RPMI8226 (cell line): ENCODE measurements at regions not wholly inside any gene's neighbourhood (a gene's known extent, or its start where the extent isn't known, plus 50 kb on each side); places are given as distances from the start of the nearest gene placed in this dataset.

Experiments
- DNase-seq: peaks from one replicate; pipeline ENCODE4 v3.0.0-alpha.2; 2015

DNA sequence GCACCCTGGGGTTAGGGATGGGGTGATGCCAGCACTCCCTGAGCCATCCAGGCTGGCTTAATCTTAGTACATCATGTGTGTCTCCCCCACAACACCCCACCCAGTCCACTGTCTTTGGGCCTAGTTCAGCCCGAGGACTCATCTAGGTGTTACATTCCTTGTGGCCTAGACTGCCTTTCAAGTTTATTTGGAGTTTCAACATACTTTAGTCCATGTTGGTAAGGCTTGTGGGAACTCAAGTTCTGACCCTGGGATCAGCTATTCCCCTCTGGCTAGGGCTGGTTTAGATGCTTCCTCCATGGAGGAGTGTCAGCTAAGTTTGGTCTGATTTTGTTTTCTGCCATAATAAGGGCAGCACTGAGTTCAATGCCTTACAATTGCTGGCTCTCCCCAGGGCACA lies 302.4 kb downstream of the SMARCA2 start:
- no peak for DNase-seq

DNA sequence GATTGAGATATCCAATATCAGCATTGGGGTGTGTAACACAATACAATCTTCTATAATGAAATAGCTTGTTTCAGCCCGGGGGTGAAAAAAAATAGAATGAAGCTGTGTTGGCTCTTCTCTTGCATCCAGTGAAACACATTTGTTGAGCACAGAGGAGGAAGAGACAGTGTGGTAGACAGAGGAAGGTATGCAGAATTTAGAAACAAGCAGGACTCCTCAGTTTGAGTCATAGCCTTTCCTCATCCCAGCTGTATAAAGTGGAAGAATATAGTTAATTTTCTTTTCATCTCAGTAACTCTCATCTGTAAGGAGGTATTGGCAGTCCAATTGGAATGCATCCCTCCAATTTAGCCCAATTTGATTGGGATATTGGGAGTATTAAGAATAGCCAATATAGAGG lies 302.2 kb upstream of the VLDLR start:
- DNase-seq: no peak

DNA sequence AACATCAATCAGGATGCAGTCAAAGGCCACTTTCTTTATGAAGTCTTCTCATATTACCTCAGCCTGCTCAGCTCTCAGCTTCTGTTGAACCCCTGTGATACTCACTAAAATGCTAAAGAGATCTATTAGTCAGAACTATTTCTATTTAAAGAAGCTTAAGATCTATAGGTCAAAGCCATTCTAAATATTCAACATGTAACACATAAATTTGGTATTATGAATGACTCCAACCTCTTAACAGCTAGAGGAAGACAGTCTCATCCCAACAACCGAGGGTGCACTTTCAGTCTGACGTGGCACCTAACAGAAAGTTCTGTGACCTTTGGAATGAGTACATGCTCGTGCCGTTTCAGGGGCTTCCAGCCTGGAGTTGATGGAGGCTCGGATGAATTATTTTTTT lies 301.5 kb upstream of the VLDLR start:
- no peak for DNase-seq

DNA sequence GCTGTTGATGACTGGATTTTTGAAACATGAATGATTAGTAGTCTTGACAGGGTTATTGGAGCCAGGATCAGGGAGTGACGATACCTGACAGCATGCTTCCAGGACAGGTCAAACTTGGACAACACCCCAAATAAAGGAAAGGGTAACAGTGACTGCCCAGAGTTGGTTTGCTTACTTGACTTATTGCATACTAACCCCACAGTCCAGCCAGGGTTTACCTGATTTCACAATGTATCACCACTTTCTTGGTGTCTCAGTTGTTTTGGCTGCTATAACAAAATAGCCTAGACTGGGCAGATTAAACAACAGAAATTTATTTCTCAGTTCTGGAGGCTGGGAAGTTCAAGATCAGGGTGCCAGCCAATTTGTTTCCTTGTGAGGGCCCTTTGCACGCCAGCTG lies 301.0 kb upstream of the VLDLR start:
- no peak for DNase-seq

DNA sequence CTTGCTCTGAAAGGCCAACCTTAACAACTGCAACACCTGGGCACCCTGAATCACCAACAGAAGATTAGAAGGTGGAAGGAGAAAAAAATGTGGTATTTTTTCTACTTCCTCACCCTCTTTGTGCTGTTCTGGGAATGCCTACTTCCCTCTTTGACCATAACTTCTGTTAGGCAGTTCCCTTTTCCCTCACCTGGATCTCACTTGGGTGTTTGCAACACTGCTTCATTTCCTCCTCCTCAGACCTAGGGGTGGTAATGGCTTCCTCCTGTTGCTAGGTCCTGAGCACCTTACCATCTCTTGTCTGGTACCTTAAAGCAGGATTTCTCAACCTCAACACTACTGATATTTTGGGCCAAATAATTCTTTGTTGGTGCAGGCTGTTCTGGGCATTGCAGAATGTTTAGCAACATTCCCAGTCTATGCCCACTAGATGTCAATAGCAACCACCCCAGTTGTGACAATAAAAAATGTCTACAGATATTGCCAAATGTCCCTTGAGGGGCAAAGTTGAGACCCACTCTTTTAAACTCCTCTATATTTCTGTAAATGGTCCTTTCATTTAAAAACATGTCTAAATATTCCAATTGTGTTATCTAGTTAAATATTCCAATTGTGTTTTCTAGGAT lies 300.0 kb upstream of the VLDLR start:
- no peak for DNase-seq

DNA sequence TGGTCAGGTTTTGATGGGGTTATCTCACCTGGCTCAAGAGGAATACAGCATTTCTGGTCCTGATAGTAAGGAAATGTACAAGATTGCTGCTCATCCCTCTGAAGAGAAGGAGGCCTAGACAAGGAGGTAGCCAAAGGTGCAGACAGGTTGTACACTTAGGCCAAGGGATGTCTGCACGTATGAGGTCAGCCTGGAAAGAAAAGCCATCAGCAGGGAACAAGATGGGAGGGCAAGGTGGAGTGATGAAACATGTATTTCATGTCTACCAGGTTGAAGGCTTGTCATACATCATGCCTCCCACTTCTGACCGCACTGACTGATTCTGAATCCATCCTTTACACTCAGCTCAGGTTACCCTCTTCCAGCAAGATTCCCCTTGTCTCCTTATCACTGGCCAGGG lies 296.8 kb upstream of the VLDLR start:
- no peak for DNase-seq

DNA sequence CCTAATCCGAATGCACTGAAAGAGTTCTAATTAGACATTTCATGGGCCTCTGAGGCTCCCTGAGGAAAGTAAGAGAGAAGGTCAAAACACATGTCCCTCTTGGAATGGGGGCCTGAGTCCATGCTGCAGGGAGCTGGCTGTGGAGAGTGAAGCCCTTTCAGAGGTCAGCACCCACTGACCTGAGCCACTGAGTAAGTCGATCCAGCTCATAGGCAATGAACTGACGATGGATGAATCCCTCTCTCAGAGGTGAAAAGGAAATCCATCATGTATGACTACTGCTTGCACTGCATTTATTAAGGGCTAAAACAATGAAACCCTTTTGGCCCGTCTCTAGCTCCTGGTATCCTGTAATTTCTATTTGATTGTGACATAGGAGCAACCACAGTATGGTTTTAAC lies 288.9 kb upstream of the VLDLR start:
- no peak for DNase-seq

DNA sequence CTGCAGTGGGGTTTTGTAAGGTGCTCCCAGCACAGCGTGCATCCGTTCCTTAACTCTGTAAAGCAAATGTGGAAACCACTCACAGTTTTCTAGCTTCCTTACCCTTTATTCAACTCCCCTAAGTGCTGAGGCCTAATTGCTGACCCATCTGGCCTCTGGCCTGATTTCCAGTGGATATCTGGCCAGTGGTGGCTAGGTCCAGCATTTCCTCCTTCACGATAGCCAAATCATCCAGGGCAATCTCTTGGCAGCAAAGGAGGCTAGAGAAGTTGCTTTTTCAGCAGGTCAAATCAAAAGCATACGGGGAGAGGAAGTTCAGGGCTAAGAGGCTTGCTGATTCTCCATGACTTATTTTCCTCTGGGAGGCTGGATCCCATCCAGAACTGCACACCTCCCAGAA lies 286.3 kb upstream of the VLDLR start:
- no peak for DNase-seq

DNA sequence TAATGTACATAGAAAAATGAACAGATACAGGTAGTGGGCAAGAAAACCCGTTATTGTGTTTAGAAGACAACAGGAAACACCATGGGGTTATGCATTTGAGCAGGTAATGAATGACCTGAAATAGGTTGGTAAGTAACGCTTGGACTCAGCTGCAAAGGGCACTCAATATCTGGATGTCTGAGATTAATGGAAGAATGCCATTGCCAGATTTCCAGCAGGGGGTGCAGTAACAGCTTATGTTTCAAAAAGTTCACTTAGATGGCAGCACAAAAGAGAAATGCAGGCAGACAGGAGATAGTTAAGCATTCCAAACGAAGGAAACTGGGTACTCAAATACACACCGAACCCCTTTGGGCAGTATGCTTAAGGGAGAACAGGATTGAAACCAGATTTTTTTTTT lies 285.5 kb upstream of the VLDLR start:
- DNase-seq: no peak

DNA sequence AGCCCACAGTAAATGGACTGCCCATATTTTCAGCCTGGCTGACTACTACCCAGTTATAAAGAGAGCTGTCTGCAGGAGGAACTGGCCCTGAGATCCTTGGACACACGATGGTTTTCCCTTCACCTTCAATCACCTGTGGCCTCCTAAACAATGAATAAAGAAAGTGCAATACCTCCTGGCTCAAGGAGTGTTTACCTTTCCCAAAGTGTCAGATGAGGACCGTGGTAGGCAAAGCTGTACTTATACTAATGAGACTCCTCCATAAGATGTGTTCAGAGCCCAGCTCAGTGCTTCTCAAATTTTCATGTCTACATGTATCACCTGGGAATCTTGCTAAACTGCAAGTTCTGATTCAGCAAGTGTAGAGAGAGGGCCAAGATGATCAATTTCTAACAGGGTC lies 284.5 kb upstream of the VLDLR start:
- DNase-seq: no peak

DNA sequence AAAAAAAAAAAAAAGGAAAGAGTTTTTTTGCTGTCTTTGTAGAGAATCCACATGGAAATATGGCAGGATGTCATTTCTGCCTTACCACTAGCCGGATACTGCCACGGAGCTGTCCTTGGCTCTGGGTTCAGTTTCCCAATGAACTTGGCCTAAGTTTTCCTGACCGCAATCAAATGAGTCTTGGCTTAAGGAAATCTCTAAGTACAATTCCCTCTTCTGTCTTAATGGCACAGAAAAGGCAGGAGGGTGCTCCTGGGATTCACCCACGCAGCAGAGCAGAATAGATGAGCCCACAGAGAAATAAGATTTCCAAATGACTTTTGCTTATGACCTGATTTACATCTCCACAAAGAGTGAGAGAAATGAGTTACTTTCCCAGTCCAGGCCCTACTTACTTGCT lies 284.0 kb upstream of the VLDLR start:
- no peak for DNase-seq

DNA sequence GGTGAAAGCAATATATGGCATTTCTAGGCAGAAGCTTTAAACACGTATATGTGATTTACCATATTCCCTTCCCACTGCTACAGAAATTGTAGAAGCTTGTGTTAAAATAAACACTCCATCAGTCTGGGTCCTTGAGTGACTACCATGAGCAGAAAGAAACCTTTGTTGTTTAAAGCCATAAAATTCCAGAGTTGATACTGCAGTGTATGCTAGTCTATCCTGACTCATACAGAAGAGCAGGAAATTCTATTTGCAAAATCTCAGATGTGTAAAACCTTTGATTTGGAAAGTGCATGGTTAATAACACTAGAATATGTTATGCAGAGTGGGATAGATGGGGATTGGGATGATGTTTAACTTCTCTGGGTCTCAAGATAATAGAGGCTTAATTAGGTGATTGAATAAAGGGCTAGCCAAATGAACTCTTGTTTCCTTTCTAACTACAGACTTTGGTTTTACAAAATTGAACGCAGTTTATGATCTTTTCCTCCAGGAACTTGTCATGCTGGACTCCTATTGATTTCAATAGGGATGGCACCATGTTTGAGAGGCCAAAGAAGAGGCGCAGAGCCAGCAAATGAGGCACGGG lies 282.7 kb upstream of the VLDLR start:
- DNase-seq: no peak

DNA sequence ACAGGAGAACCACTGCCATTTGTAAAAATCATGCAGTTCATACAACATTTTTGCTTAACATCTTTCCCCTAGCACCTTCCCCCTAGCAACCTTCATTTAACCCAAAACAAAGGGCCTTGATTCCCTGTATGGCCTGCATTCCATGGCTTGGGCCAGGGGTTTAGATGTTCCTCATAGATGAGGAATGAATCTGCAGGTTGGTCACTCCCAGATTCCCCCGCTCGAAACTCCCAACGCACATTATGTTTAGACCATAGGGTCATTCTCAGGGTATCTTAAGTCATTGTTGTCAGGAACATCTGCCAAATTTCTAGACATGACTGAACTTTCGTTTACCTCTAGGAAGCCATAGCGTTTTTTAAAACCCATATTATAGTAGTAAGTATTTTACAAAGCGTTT lies 282.2 kb upstream of the VLDLR start:
- no peak for DNase-seq

DNA sequence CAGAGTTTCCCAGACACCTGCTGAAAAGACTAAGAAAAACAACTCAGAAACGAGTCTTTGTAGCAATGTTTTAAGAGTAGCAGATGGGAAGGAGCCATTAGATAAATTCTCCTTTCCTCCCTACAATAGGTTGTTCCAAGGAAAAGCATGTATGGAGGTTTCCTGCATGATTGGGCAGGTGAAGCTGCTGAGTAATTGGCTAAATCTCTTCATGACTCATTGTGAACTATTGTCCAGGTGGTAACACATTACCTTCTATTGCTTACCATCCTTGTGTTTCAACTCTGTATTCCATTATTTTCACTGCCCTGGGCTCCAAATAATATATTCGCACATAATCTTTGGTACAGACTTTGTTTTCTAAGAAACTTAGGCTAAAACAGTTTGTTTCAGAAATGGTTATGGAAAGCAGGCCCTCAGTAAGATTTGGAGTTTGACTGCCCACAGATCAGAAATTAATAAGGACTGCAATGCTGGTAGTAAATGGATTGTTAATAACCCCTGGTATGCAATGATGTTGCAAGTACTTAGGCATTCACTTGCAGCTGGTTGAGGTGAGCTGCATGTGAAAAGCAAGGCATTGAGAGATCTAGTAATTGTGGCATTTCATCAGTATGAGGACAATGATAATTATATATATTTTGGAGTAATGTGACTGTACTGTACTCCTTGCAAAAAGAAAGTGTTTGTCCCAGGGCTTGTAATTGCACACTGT lies 281.4 kb upstream of the VLDLR start:
- DNase-seq: no peak

DNA sequence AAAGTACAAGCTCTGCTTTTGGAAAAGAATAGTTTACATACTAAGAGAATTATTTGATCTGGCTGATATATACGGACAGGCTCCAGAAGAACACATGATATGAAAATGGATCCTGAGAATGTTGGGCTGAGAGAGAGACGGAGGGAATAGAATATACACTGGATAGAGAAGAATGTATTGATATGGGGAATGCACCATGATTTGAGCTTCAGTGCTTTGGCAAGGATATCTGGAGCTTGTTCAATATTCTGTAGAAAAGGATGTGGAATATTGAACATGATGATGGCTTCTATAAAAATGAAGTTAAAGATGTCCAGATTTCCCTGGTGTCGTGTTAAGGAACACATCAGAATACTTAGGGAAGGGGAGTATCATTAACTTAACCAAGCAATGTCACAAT lies 280.5 kb upstream of the VLDLR start:
- DNase-seq: no peak

DNA sequence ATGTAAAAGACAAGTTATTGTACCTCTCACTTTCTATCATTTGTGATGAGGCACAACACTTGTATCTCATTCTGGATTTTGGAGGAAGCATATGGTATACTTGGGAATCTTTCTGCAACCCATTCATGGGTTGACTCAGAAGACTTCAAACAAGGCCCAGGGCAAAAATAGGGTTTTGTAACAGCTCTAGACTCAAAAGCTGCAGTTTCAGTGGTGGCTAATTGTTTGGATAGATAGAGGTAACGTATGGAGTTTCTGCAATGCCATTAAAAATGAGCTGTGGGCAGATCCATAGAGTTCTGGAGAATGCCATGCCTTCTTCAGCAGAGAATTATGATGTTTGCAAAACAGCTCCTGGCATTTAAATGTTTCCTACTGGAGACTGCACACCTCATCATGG lies 279.6 kb upstream of the VLDLR start:
- no peak for DNase-seq

DNA sequence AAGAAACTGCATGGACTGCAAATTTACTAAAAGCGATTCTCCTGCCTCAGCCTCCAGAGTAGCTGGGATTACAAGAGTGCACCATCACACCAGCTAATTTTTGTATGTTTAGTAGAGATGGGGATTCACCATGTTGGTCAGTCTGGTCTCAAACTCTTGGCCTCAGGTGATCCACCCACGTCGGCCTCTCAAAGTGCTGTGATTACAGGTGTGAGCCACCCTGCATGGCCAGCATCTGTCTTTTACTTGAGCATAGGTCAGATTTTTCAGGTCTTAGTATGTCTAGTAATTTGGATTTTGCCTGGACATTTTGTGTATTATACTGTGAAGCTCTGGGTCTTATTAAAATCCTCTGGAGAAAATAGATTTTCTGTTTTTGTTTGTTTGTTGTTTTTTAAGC lies 277.8 kb upstream of the VLDLR start:
- no peak for DNase-seq

DNA sequence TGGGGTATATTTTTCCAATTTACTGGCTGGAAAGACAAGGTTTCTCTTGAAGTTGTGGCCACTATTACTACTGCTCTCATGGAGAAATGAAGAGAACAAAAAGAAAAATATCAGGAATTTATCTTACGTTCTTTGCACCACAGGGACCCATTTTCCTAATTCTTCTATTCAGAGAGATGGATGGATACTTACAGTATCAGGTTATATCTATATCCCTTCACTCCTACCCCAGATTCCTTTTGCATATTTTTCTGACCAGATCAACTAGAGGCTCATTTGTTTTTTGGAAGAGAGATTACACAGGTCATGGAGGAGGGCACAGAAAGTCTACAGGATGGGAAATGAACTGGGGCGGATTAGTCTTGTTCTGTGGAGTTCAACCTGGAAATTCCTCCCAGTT lies 277.2 kb upstream of the VLDLR start:
- no peak for DNase-seq

DNA sequence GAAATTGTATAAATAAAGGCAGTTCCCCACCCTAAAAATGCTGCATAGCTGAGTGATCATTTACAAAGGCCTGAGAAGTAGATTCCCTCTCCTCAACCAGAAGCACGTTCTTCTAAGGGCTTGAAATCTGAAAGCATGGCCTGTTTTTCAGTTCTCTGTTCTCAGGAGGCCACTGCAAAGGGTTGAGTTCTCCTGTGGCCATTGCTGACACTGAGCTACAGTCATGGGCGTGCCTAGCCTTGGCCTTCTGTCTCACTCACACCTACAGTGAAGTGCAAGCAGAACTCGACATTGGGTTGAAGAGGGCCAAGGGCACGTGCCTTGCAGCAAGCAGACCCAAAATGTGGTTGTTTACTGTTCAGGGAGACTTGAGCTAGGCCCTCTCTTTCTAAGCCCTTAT lies 276.6 kb upstream of the VLDLR start:
- no peak for DNase-seq

DNA sequence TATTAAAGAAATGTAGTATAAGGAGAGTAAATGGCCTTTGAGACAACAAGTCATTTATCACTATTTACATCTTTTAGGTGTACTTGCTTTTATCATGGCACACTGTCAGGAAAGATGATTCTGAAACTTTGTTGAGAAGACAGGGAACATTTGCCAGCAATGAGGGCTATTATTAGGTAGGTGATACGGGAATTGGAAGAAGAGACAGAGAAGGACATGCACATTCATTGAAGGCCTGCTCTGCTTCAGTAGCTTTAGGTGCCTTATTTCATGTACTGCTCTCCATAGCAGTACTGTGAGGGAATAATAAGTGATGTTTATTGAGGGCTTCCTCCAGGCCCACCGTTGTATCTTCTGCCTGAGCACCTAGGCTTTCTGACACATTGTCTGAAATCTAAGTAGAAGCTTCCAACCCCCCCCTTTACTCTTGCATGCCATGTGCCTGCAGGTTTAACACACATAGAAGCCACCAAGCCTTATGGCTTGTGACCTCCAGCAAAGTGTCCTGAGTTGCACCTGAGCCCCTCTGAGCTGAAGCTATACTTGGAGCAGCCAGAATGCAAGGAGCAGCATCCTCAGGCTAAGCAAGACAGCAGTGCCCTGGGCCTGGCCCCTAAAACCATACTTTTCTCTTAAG lies 275.2 kb upstream of the VLDLR start:
- DNase-seq: no peak

DNA sequence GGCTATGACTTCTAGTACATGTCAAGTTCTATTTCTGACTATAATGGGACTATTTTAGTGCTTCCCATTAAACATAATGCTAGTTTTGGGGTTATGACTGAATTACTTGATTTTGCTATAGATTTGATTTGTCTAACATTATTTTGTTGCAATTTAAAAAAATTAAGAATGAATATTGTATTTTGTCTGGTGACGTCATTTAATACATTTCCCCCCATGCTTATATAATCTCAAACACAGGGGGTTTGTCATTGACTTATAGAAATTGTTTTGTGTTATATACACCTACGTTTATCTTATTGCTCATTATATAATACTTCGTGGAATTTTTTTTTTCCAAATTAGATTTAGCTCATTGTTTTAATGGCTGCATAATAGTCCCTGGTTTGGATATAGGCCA lies 270.3 kb upstream of the VLDLR start:
- DNase-seq: no peak

DNA sequence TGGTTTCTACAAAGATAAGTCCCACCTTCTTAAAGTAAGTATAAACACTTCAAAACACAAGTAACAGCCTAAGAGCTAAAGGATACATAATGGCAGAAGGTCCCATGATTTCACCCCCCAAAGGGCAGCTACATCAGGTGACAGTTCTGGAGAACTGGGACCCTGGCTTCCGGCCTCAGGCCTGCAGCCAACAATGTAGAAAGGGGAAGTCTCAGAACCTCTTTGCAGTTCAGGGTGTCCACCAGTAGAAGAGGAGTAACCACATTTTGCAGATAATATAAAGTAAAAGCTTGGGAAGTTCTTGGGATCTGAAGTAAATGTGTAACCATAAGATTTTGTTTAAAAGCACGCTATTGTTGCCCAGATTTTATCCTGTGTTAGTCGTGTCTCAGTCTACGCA lies 267.4 kb upstream of the VLDLR start:
- DNase-seq: no peak

DNA sequence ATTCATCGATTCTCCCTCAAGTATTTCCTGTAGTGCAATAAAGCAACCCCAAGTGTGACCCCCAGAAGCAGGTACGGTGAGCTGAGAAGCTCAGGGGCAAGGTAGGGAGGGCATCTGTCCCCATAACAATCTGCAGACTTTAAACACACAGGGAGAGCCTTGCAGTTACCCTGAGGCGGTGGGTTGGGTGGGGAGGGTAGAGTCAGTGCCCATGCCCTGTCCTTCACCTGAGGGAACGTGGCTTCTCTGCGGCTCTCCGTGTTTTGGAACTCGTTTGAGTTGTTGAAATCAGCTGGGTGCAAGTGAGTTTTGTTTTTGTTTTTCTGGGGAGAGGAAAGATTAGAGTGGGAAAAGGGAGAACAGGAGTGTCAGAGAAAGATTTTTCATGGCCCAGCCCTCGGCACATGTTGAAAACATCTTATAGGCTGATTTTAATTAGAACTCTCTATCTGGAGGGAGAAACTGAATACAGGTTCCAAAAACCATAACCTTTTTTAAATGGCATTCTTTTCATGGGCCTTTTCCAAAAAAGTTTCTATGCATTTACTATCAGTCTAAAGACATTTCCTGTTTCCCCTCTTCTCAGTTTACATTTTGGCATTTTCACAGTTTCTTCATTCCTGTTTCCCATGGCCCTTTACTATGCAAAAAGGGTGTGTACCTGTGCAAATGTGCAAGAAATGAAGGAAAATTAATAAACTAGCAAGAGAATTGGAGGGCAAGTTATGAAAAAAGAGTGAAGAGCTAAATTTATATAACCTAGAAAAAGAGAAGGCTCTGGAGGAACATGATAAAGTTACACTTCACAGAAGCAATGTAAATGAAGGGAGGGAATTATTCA lies 266.5 kb upstream of the VLDLR start:
- DNase-seq: no peak

DNA sequence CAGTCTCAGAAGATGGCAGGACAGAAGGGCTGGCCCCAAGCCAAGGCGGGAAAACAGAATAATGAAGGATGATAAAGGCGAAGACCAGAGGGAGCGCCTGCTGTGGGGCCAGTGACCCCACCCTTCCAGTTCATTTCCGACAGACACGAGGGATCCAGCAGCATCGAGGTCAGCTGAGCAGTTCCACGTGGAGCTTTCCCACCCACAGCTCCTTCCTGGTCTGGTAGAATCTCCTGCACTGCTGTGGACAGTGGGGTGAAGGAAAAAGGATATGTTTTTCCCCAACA lies 265.9 kb upstream of the VLDLR start:
- DNase-seq: no peak
